Lung (tissue), 11 donors: ENCODE measurements at regions not wholly inside any gene's neighbourhood (a gene's known extent, or its start where the extent isn't known, plus 50 kb on each side); places are given as distances from the start of the nearest gene placed in this dataset.

ENCODE experiments used
- ATAC-seq: fragments of 200-7000 bp; cut with Tn5 transposase; one replicate; pipeline ENCODE4 v1.9.1; 2020; ENCODE audit warnings: moderate number of reproducible peaks; ENCODE audit not compliant: insufficient read depth, low FRiP score
- DNase-seq, 3 donors: peaks; one replicate each; pipeline ENCODE4 v3.0.0-alpha.2; 2013 to 2017
- H3K27ac ChIP-seq, 2 donors: one replicate each; pipeline ENCODE4 v1.5.1; 2013; ENCODE audit warnings: mild to moderate bottlenecking in 2 of 2, moderate library complexity in 2 of 2, control low read depth in 1 of 2, inconsistent platforms in 1 of 2, low read depth in 1 of 2, low read length in 1 of 2
- H3K27me3 ChIP-seq, 3 donors: one replicate each; pipeline ENCODE4 v1.5.1; 2013; ENCODE audit warnings: low read length in 2 of 3; ENCODE audit not compliant: control insufficient read depth in 3 of 3, insufficient read depth in 3 of 3
- H3K36me3 ChIP-seq, 4 donors: one replicate each; pipeline ENCODE4 v1.5.1; 2013; ENCODE audit warnings: low read length in 4 of 4, mild to moderate bottlenecking in 1 of 4, moderate library complexity in 1 of 4; ENCODE audit not compliant: control insufficient read depth in 4 of 4, insufficient read depth in 4 of 4
- H3K4me1 ChIP-seq, 5 donors: one replicate each; pipeline ENCODE4 v1.5.1; 2013; ENCODE audit warnings: low read length in 5 of 5, mild to moderate bottlenecking in 2 of 5, moderate library complexity in 1 of 5; ENCODE audit not compliant: control insufficient read depth in 5 of 5, insufficient read depth in 5 of 5
- H3K4me3 ChIP-seq: one replicate; pipeline ENCODE4 v1.5.1; 2013; ENCODE audit warnings: mild to moderate bottlenecking, control low read depth, moderate library complexity
- H3K9ac ChIP-seq, 2 donors: one replicate each; pipeline ENCODE4 v1.5.1; 2013; ENCODE audit warnings: low read length in 2 of 2, control low read depth in 1 of 2; ENCODE audit not compliant: insufficient read depth in 1 of 2
- H3K9me3 ChIP-seq, 4 donors: one replicate each; pipeline ENCODE4 v1.5.1; 2013; ENCODE audit warnings: low read length in 3 of 4, mild to moderate bottlenecking in 1 of 4, moderate library complexity in 1 of 4; ENCODE audit not compliant: control insufficient read depth in 4 of 4, insufficient read depth in 3 of 4
- WGBS, 2 donors: extraction: QIAGEN DNeasy Blood & Tissue Kit; methylation state at CpG; one replicate each; pipeline ENCODE4 v1.1.7; 2013; 5-methylcytosine and 5-hydroxymethylcytosine counted together
- TF ChIP-seq, protein P1 (sequence below): IDR thresholded peaks from 2 replicates; pipeline ENCODE4 v1.5.1; 2012; ENCODE audit warnings: mild to moderate bottlenecking; ENCODE audit errors: control extremely low read depth, extremely low read depth
- donor health status: control.
- donor health status: control.
- donor health status: Bipolar disorder and iron deficiency.
- donor health status: healthy.
- donor health status: DM: yes; HTN: yes; CAD: no.

DNA sequence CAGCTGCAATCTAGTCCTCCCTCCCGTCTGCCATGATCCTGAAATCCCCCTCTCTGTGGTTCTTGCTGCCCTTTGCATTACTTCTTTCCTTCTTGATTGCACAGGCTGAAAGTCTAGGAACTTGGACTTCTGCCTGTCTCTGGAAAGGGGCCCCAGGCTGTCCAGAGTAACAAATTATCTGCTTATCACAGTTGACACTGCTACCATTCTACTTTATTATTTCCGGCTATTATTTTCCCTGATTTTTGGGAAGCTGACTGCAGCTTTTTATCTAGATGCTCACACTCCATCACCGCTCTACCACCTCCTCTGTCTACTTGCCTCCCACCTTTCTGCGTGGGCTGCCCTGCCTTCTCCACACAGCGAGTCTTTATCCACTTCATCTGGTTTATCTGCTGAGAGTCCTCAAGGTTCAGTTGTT lies 202.1 kb upstream of the PLXNA2 start:
- 43 to 46% methylated on average over 5 of the region's 5 CpGs for WGBS, 2 donors
- Histone ChIP-seq H3K4me3 (no peak overlapping the region), H3K27me3 (no peaks in the 10 kb centered on the region), H3K36me3 (no peaks in the 10 kb centered on the region), H3K9ac (no peak overlapping the region), H3K27ac (no peak overlapping the region), H3K9me3 (peaks cover 0 to 4% (median 0%) of the 10 kb centered on the region in 4 donors), H3K4me1 (peaks cover 0 to 14% (median 0%) of the 10 kb centered on the region in 5 donors)
- TF ChIP-seq, protein P1, sequence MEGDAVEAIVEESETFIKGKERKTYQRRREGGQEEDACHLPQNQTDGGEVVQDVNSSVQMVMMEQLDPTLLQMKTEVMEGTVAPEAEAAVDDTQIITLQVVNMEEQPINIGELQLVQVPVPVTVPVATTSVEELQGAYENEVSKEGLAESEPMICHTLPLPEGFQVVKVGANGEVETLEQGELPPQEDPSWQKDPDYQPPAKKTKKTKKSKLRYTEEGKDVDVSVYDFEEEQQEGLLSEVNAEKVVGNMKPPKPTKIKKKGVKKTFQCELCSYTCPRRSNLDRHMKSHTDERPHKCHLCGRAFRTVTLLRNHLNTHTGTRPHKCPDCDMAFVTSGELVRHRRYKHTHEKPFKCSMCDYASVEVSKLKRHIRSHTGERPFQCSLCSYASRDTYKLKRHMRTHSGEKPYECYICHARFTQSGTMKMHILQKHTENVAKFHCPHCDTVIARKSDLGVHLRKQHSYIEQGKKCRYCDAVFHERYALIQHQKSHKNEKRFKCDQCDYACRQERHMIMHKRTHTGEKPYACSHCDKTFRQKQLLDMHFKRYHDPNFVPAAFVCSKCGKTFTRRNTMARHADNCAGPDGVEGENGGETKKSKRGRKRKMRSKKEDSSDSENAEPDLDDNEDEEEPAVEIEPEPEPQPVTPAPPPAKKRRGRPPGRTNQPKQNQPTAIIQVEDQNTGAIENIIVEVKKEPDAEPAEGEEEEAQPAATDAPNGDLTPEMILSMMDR, result no peak
- ATAC-seq, result no peak
- DNase-seq, result peak; percentile 17 to 66 (median 37)

GRCh38 chr1:208448425-208448824 lies 204.2 kb upstream of the PLXNA2 start:
- H3K9me3 ChIP-seq, result peaks cover 0 to 4% (median 0%) of the 10 kb centered on the region in 4 donors

GRCh38 chr1:208449951-208450350 lies 205.8 kb upstream of the PLXNA2 start:
- Histone ChIP-seq H3K36me3 (no peaks in the 10 kb centered on the region), H3K9me3 (peaks cover 0 to 4% (median 0%) of the 10 kb centered on the region in 4 donors), H3K4me3 (no peak overlapping the region), H3K4me1 (peaks cover 0 to 14% (median 0%) of the 10 kb centered on the region in 5 donors), H3K27ac (no peak overlapping the region), H3K27me3 (no peaks in the 10 kb centered on the region), H3K9ac (no peak overlapping the region)
- no peak for DNase-seq
- TF ChIP-seq, protein P1, result no peak
- ATAC-seq, result no peak
- 94 to 97% methylated on average over 7 of the region's 7 CpGs for WGBS, 2 donors

More at GRCh38 chr1:208448425-208448824, 204.2 kb upstream of the PLXNA2 start:
- TF ChIP-seq, protein P1, result no peak
- no peaks in the 10 kb centered on the region for H3K27me3 ChIP-seq
- H3K27ac ChIP-seq, result no peak overlapping the region
- peaks cover 0 to 14% (median 0%) of the 10 kb centered on the region in 5 donors for H3K4me1 ChIP-seq
- no peak for DNase-seq
- ATAC-seq, result no peak
- H3K4me3 ChIP-seq, result no peak overlapping the region
- WGBS, 2 donors, result 87 to 90% methylated on average over 4 of the region's 4 CpGs
- H3K36me3 ChIP-seq, result no peaks in the 10 kb centered on the region
- H3K9ac ChIP-seq, result no peak overlapping the region

DNA sequence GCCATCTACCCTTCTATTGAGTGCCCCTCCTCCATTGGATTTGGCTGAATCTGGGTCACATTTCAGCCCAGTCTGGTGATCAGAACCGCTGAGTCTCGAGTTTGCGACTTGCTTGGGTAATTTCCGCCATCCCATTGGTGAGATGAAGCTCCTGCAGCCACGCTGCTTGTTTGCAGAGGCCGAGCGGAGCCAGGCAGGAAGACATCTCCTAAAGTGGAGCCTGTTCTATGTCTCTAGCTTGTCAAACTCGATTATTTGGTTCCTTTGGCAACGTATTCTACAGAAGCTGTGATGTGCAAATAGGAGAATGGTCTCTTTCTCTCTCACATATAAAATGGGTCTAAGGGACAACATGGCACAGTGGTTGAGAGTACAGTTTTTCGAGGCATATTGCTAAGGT lies 206.8 kb upstream of the PLXNA2 start:
- TF ChIP-seq, protein P1, result no peak
- 87 to 90% methylated on average over 10 of the region's 10 CpGs for WGBS, 2 donors
- Histone ChIP-seq H3K9me3 (peaks cover 0 to 4% (median 0%) of the 10 kb centered on the region in 4 donors), H3K4me1 (peaks cover 0 to 8% (median 0%) of the 10 kb centered on the region in 5 donors), H3K9ac (no peak overlapping the region), H3K4me3 (no peak overlapping the region), H3K27ac (no peak overlapping the region), H3K36me3 (no peaks in the 10 kb centered on the region), H3K27me3 (no peaks in the 10 kb centered on the region)
- ATAC-seq (no peak), DNase-seq (no peak)
